Amniotic stem cell (primary cell): ENCODE measurements at regions not wholly inside any gene's neighbourhood (a gene's known extent, or its start where the extent isn't known, plus 50 kb on each side); places are given as distances from the start of the nearest gene placed in this dataset.

Experiments
- DNase-seq: peaks from one replicate; lab custom pipeline; 2025; lab: John Stamatoyannopoulos, UW

GRCh38 chr16:9374061-9374460 is 282.6 kb downstream of the HAPSTR1 start:
- no peak for DNase-seq

- DNase-seq = no peak
Measured at GRCh38 chr16:9378876-9379275, 287.4 kb downstream of the HAPSTR1 start.

- no peak for DNase-seq
Measured at GRCh38 chr16:9380221-9380620, 288.8 kb downstream of the HAPSTR1 start.

- no peak for DNase-seq
Measured at GRCh38 chr16:9381399-9381798, 290.0 kb downstream of the HAPSTR1 start.

- no peak for DNase-seq
Measured at GRCh38 chr16:9381905-9382304, 290.5 kb downstream of the HAPSTR1 start.

- DNase-seq = no peak
Measured at GRCh38 chr16:9383281-9383680, 291.8 kb downstream of the HAPSTR1 start.

- no peak for DNase-seq
Measured at GRCh38 chr16:9384141-9384540, 292.7 kb downstream of the HAPSTR1 start.

- no peak for DNase-seq
Measured at GRCh38 chr16:9389543-9390207, 298.2 kb downstream of the HAPSTR1 start.

- no peak for DNase-seq
Measured at GRCh38 chr16:9392956-9393355, 301.5 kb downstream of the HAPSTR1 start.

GRCh38 chr16:9393591-9393990 is 302.1 kb downstream of the HAPSTR1 start:
- no peak for DNase-seq

GRCh38 chr16:9395958-9396359 is 304.5 kb downstream of the HAPSTR1 start:
- DNase-seq = no peak

GRCh38 chr16:9399573-9399972 is 308.1 kb downstream of the HAPSTR1 start:
- no peak for DNase-seq

GRCh38 chr16:9401173-9401572 is 309.7 kb downstream of the HAPSTR1 start:
- no peak for DNase-seq

GRCh38 chr16:9402293-9402860 is 310.9 kb downstream of the HAPSTR1 start:
- DNase-seq = no peak

- no peak for DNase-seq
Measured at GRCh38 chr16:9404811-9405210, 313.4 kb downstream of the HAPSTR1 start.

- no peak for DNase-seq
Measured at GRCh38 chr16:9406038-9406712, 314.7 kb downstream of the HAPSTR1 start.

- DNase-seq = no peak
Measured at GRCh38 chr16:9407206-9407758, 315.8 kb downstream of the HAPSTR1 start.

GRCh38 chr16:9408297-9408878 is 316.9 kb downstream of the HAPSTR1 start:
- DNase-seq = no peak

- DNase-seq = no peak
Measured at GRCh38 chr16:9409560-9410493, 318.4 kb downstream of the HAPSTR1 start.

- no peak for DNase-seq
Measured at GRCh38 chr16:9411426-9411825, 320.0 kb downstream of the HAPSTR1 start.

GRCh38 chr16:9412031-9412914 is 320.8 kb downstream of the HAPSTR1 start:
- DNase-seq = no peak
